IMR-90 (cell line): ENCODE measurements at regions not wholly inside any gene's neighbourhood (a gene's known extent, or its start where the extent isn't known, plus 50 kb on each side); places are given as distances from the start of the nearest gene placed in this dataset.

Source experiments
- ATAC-seq: fragments of 200-7000 bp; cut with Tn5 transposase; 2 replicates; pipeline ENCODE4 v1.9.1; 2020; ENCODE audit warnings: low read depth, mild to moderate bottlenecking, moderate library complexity
- BruUV-seq: library from RNA; stranded (reverse); fragments of 400-500 nt; replicated peaks from 2 replicates; lab custom pipeline; 2021; lab: Mats Ljungman, UMichigan
- CTCF ChIA-PET: fragments of 300-600 bp; formaldehyde crosslinking; extraction: SDS; loops from one replicate; lab custom pipeline; 2021; ENCODE audit warnings: antibody characterized with exemption; lab: Yijun Ruan, JAX
- POLR2A ChIA-PET: fragments of 300-600 bp; sonication (Branson Sonifier 250); formaldehyde crosslinking; loops from one replicate; lab custom pipeline; 2022; ENCODE audit warnings: antibody characterized with exemption; ENCODE audit not compliant: unreplicated experiment; lab: Charles Lee
- DNase-seq: peaks from one replicate; pipeline ENCODE4 v3.0.0; 2013
- H2AFZ ChIP-seq: replicated peaks from 2 replicates; pipeline ENCODE3; 2013; ENCODE audit warnings: low read length, mild to moderate bottlenecking; ENCODE audit not compliant: poor library complexity
- H2AK5ac ChIP-seq: 2 replicates; pipeline ENCODE4 v1.6.1; 2013; ENCODE audit warnings: low read depth, low read length, inconsistent platforms
- H2AK9ac ChIP-seq: replicated peaks from 2 replicates; pipeline ENCODE3; 2013; ENCODE audit warnings: mild to moderate bottlenecking, low read depth, low read length, moderate library complexity; ENCODE audit not compliant: poor library complexity
- H2BK120ac ChIP-seq: 2 replicates; pipeline ENCODE4 v1.6.1; 2013; ENCODE audit warnings: low read depth, low read length, inconsistent platforms
- H2BK15ac ChIP-seq: 3 replicates; pipeline ENCODE4 v1.6.1; 2013; ENCODE audit warnings: low read depth, low read length, inconsistent platforms
- H2BK20ac ChIP-seq: 2 replicates; pipeline ENCODE4 v1.6.1; 2013; ENCODE audit warnings: low read depth, mild to moderate bottlenecking, inconsistent platforms, low read length, moderate library complexity
- H2BK5ac ChIP-seq: 2 replicates; pipeline ENCODE4 v1.6.1; 2013; ENCODE audit warnings: mild to moderate bottlenecking, low read depth, low read length, inconsistent platforms; ENCODE audit not compliant: poor library complexity, severe bottlenecking
- H3K14ac ChIP-seq: replicated peaks from 2 replicates; pipeline ENCODE4 v1.6.1; 2013; ENCODE audit warnings: low read depth, low read length, inconsistent platforms
- H3K18ac ChIP-seq: 2 replicates; pipeline ENCODE4 v1.6.1; 2013; ENCODE audit warnings: low read depth, low read length, control low read depth
- H3K23ac ChIP-seq: 2 replicates; pipeline ENCODE4 v1.6.1; 2013; ENCODE audit warnings: low read depth, low read length, inconsistent platforms
- H3K27ac ChIP-seq: 2 replicates; pipeline ENCODE4 v1.5.1; 2013; ENCODE audit warnings: mild to moderate bottlenecking, control low read depth, low read length; ENCODE audit not compliant: insufficient read depth
- H3K27me3 ChIP-seq: 2 replicates; pipeline ENCODE4 v1.6.1; 2013; ENCODE audit warnings: low read length; ENCODE audit not compliant: control insufficient read depth, insufficient read depth
- H3K36me3 ChIP-seq: 2 replicates; pipeline ENCODE4 v1.6.1; 2013; ENCODE audit warnings: low read length, mixed read lengths; ENCODE audit not compliant: control insufficient read depth, insufficient read depth
- H3K4ac ChIP-seq: 2 replicates; pipeline ENCODE4 v1.6.1; 2013; ENCODE audit warnings: low read depth, low read length, inconsistent platforms
- H3K4me1 ChIP-seq: 2 replicates; pipeline ENCODE4 v1.6.1; 2013; ENCODE audit warnings: low read length, mixed read lengths; ENCODE audit not compliant: control insufficient read depth, insufficient read depth
- H3K4me2 ChIP-seq: 2 replicates; pipeline ENCODE4 v1.6.1; 2013; ENCODE audit warnings: low read depth, mild to moderate bottlenecking, control low read depth, low read length, moderate library complexity
- H3K4me3 ChIP-seq: 2 replicates; pipeline ENCODE4 v1.5.1; 2013; ENCODE audit warnings: low read depth, mild to moderate bottlenecking, control low read depth, low read length, moderate library complexity; ENCODE audit not compliant: insufficient read depth
- H3K56ac ChIP-seq: 2 replicates; pipeline ENCODE4 v1.6.1; 2013; ENCODE audit warnings: low read length, inconsistent platforms; ENCODE audit not compliant: insufficient read depth; ENCODE audit errors: extremely low read depth
- H3K79me1 ChIP-seq, 2 experiments: 2 replicates each; pipeline ENCODE4 v1.6.1; 2013; ENCODE audit warnings: low read length in 2 of 2, inconsistent platforms in 1 of 2, low read depth in 1 of 2
- H3K9ac ChIP-seq: 2 replicates; pipeline ENCODE4 v1.6.1; 2013; ENCODE audit warnings: low read depth, low read length, control low read depth
- H3K9me1 ChIP-seq: 2 replicates; pipeline ENCODE4 v1.6.1; 2013; ENCODE audit warnings: low read length, inconsistent platforms; ENCODE audit not compliant: insufficient read depth
- H3K9me3 ChIP-seq: 2 replicates; pipeline ENCODE4 v1.6.1; 2013; ENCODE audit warnings: low read length; ENCODE audit not compliant: control insufficient read depth, insufficient read depth
- H4K20me1 ChIP-seq: 2 replicates; pipeline ENCODE4 v1.6.1; 2013; ENCODE audit warnings: low read length, inconsistent platforms; ENCODE audit not compliant: insufficient read depth
- H4K5ac ChIP-seq: 2 replicates; pipeline ENCODE4 v1.6.1; 2013; ENCODE audit warnings: mild to moderate bottlenecking, low read depth, low read length, control low read depth
- H4K8ac ChIP-seq, 2 experiments: 2 replicates each; pipeline ENCODE4 v1.6.1; 2013; ENCODE audit warnings: low read depth in 2 of 2, low read length in 2 of 2, control low read depth in 1 of 2, inconsistent platforms in 1 of 2
- H4K91ac ChIP-seq: 2 replicates; pipeline ENCODE4 v1.6.1; 2013; ENCODE audit warnings: low read depth, low read length, inconsistent platforms; ENCODE audit not compliant: insufficient read depth
- CTCF ChIP-seq: conservative IDR thresholded peaks from 2 replicates; pipeline ENCODE4 v1.5.1; 2012; ENCODE audit warnings: mild to moderate bottlenecking, low read depth, low read length, improper control_type of control experiment
- MAFK ChIP-seq: IDR thresholded peaks from 2 replicates; pipeline ENCODE4 v1.6.1; 2012; ENCODE audit warnings: low read depth, low read length, improper control_type of control experiment
- RAD21 ChIP-seq: IDR thresholded peaks from 2 replicates; pipeline ENCODE4 v1.6.1; 2012; ENCODE audit warnings: low read length, improper control_type of control experiment
- RCOR1 ChIP-seq: IDR thresholded peaks from 2 replicates; pipeline ENCODE4 v1.6.1; 2012; ENCODE audit warnings: mild to moderate bottlenecking, low read length, improper control_type of control experiment; ENCODE audit not compliant: insufficient replicate concordance
- RFX5 ChIP-seq: IDR thresholded peaks from 2 replicates; pipeline ENCODE4 v1.8.0; 2012; ENCODE audit warnings: low read depth, mild to moderate bottlenecking, low read length, moderate library complexity
- WGBS, 2 experiments: methylation state at CpG; one replicate each; pipeline versions ENCODE4 v1.1.5 to v1.1.7; 2013; ENCODE audit warnings: missing lambda C conversion rate in 2 of 2; ENCODE audit not compliant: insufficient read length in 1 of 2; ENCODE audit errors: extremely low coverage in 2 of 2; 5-methylcytosine and 5-hydroxymethylcytosine counted together
- dilution Hi-C: fragments of 300-500 bp; cut with HindIII; formaldehyde crosslinking; loops from one replicate; pipeline ENCODE4 v1.14.3; 2018; ENCODE audit warnings: low sequenced_read_pairs; ENCODE audit not compliant: unreplicated experiment
- in situ Hi-C: fragments of 300-500 bp; cut with MboI; formaldehyde crosslinking; loops from 3 replicates; pipeline ENCODE4 v1.14.3; 2019; ENCODE audit warnings: low sequenced_read_pairs, inconsistent platforms, mixed read lengths
- intact Hi-C: fragments of 100-400 bp; cut with micrococcal nuclease; formaldehyde crosslinking; loops from 2 replicates; pipeline ENCODE4 v1.10.0; 2022

DNA sequence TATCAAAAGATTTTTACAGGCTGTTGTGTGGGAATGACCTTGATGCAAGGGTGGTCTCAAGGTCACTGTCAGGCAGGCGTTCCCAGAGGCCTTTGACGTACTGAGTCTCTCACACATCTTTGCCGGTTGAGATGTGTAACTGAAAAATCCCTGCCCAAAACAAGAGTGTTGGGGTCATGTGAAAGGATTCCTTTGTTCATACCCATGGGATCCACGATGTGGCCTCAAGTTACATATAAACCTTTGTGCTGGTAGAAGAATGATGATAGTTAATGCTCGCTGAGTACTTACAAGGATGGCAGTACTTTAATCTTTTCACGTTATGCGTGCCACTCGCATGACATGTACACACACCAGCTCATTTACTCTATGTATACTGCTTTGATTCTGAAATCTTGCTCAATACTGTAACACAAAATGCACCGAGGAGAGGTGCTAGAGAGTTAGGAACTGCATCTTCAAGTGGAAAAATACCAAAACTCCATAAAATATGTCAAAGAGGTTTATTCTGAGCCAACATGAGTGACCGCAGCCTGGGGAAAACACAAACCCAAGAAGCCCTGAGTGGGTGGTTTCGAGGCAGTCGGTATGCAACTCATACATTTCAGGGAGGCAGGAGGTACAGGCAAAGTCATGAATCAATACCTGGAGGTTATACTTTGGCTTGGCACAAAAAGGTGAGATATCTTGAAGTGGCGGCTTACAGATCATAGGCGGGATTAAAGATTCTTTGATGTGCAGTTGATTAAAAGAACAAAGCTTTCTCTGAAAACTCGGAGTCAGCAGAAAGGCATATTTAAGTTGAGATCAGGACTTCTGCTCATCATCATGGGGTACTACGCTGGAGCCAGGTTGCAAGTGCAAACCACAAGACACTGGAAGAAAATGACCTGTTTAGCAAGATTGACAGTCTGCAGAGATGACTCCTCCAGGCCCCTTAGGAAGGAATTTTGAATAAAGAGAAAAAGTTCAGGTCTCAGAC lies 87.4 kb upstream of the ARHGEF7 start (continued):
- TF ChIP-seq RAD21, result peak; percentile 24; the same call in 1 of the 2 replicates
- peak; percentile 44; the same call in 1 of the 2 replicates for TF ChIP-seq MAFK

GRCh38 chr13:111025310-111025709 lies 89.8 kb upstream of the ARHGEF7 start:
- TF ChIP-seq RFX5 (no peak), MAFK (peak; percentile 92), RCOR1 (no peak), CTCF (no peak)
- Histone ChIP-seq H3K27ac (no peak overlapping the region), H4K91ac (no peak overlapping the region), H3K56ac (no peak overlapping the region), H3K36me3 (no peaks in the 10 kb centered on the region), H2AK9ac (no peak overlapping the region), H4K8ac (no peak overlapping the region), H3K9me3 (peaks cover 9% of the 10 kb centered on the region), H2BK20ac (no peak overlapping the region), H3K9ac (no peak overlapping the region), H2AK5ac (no peak overlapping the region), H3K14ac (no peak overlapping the region), H2AFZ (no peak overlapping the region), H3K4me2 (no peak overlapping the region), H3K23ac (no peak overlapping the region), H3K9me1 (no peaks in the 10 kb centered on the region), H3K4me3 (no peak overlapping the region), H2BK15ac (no peak overlapping the region), H4K5ac (no peak overlapping the region), H3K79me1 (no peaks in the 10 kb centered on the region), H3K18ac (no peak overlapping the region), H4K20me1 (no peaks in the 10 kb centered on the region), H2BK120ac (no peak overlapping the region), H3K4me1 (no peaks in the 10 kb centered on the region), H3K27me3 (no peaks in the 10 kb centered on the region), H2BK5ac (no peak overlapping the region), H3K4ac (no peak overlapping the region)
- dilution Hi-C loops (no loop called here), intact Hi-C loops (no loop called here), in situ Hi-C loops (no loop called here)
- no TSS peak for BruUV-seq
- no CpG with 5 or more reads among the region's 1 CpG for WGBS, 2 experiments
- ATAC-seq (no peak), DNase-seq (no peak)
- ChIA-PET POLR2A (no interaction called here), CTCF (no interaction called here)
